ENCODE measurements at regions not wholly inside any gene's neighbourhood (a gene's known extent, or its start where the extent isn't known, plus 50 kb on each side); places are given as distances from the start of the nearest gene placed in this dataset.
A peak's percentile ranks its signal among the peaks of the same experiment; 100 is the strongest.
"Not testable (repeated sequence)": the region's sequence is repeated elsewhere in the genome, so short reads cannot be mapped to it uniquely, and the experiment has no call there.

GRCh38 chr6:166253778-166254204 lies 54.4 kb downstream of the PRR18 start:
- no peak for DNase-seq (ENCODE audit: low spot score)

GRCh38 chr6:166253281-166253681 lies 54.9 kb downstream of the PRR18 start:
- no peak for DNase-seq (ENCODE audit: low spot score)

GRCh38 chr6:166252601-166253000 lies 55.6 kb downstream of the PRR18 start:
- no peak for DNase-seq (ENCODE audit: low spot score)

GRCh38 chr6:166251655-166252054 lies 56.5 kb downstream of the PRR18 start:
- no peak for DNase-seq (ENCODE audit: low spot score)

GRCh38 chr6:166251211-166251610 lies 57.0 kb downstream of the PRR18 start:
- no peak for DNase-seq (ENCODE audit: low spot score)

GRCh38 chr6:166249061-166249785 lies 59.0 kb downstream of the PRR18 start:
- DNase-seq (ENCODE audit: low spot score) = not testable (repeated sequence)

GRCh38 chr6:166245148-166245547 lies 63.0 kb downstream of the PRR18 start:
- DNase-seq (ENCODE audit: low spot score) = no peak

GRCh38 chr6:166244353-166245045 lies 63.7 kb downstream of the PRR18 start:
- no peak for DNase-seq (ENCODE audit: low spot score)

GRCh38 chr6:166242888-166243287 lies 65.3 kb downstream of the PRR18 start:
- DNase-seq (ENCODE audit: low spot score) = no peak

GRCh38 chr6:166241974-166242373 lies 66.2 kb downstream of the PRR18 start:
- DNase-seq (ENCODE audit: low spot score) = no peak

GRCh38 chr6:166240889-166241288 lies 67.3 kb downstream of the PRR18 start:
- no peak for DNase-seq (ENCODE audit: low spot score)

GRCh38 chr6:166237617-166238016 lies 70.0 kb upstream of the TBXT start:
- no peak for DNase-seq (ENCODE audit: low spot score)

GRCh38 chr6:166236596-166236995 lies 68.9 kb upstream of the TBXT start:
- no peak for DNase-seq (ENCODE audit: low spot score)

- DNase-seq (ENCODE audit: low spot score) = no peak
These were observed 68.1 kb upstream of the TBXT start for GRCh38 chr6:166235666-166236292.

- not testable (repeated sequence) for DNase-seq (ENCODE audit: low spot score)
These were observed 63.5 kb upstream of the TBXT start for GRCh38 chr6:166231181-166231580.

- no peak for DNase-seq (ENCODE audit: low spot score)
These were observed 61.3 kb upstream of the TBXT start for GRCh38 chr6:166228839-166229528.

GRCh38 chr6:166228425-166228824 lies 60.8 kb upstream of the TBXT start:
- DNase-seq (ENCODE audit: low spot score) = no peak

- peak; percentile 5 for DNase-seq (ENCODE audit: low spot score)
These were observed 55.4 kb upstream of the TBXT start for GRCh38 chr6:166223079-166223478.

- no peak for DNase-seq (ENCODE audit: low spot score)
These were observed 55.0 kb upstream of the TBXT start for GRCh38 chr6:166222631-166223030.

- no peak for DNase-seq (ENCODE audit: low spot score)
These were observed 54.0 kb upstream of the TBXT start for GRCh38 chr6:166221636-166222035.

- no peak for DNase-seq (ENCODE audit: low spot score)
These were observed 53.4 kb upstream of the TBXT start for GRCh38 chr6:166221040-166221439.
